ENCODE measurements at regions not wholly inside any gene's neighbourhood (a gene's known extent, or its start where the extent isn't known, plus 50 kb on each side); places are given as distances from the start of the nearest gene placed in this dataset.
A peak's percentile ranks its signal among the peaks of the same experiment; 100 is the strongest.

GRCh38 chr11:131234221-131234620 is 136.2 kb upstream of the NTM start:
- in situ Hi-C loops (cut with MboI; ENCODE audit: low sequenced_read_pairs, unreplicated experiment) = no loop called here
- no peak for DNase-seq (ENCODE audit: low spot score)
- TF ChIP-seq CTCF (IDR thresholded peaks at IDR 0.05; ENCODE audit: borderline replicate concordance, control extremely low read depth, extremely low read depth, insufficient read depth, missing control alignments) = no peak

- TF ChIP-seq CTCF (IDR thresholded peaks at IDR 0.05; ENCODE audit: borderline replicate concordance, control extremely low read depth, extremely low read depth, insufficient read depth, missing control alignments) = no peak
- in situ Hi-C loops (cut with MboI; ENCODE audit: low sequenced_read_pairs, unreplicated experiment) = no loop called here
- no peak for DNase-seq (ENCODE audit: low spot score)
Observed at GRCh38 chr11:131235328-131236298, 134.8 kb upstream of the NTM start.

GRCh38 chr11:131240421-131240820 is 130.0 kb upstream of the NTM start:
- no peak for DNase-seq (ENCODE audit: low spot score)
- in situ Hi-C loops (cut with MboI; ENCODE audit: low sequenced_read_pairs, unreplicated experiment) = no loop called here
- no peak for TF ChIP-seq CTCF (IDR thresholded peaks at IDR 0.05; ENCODE audit: borderline replicate concordance, control extremely low read depth, extremely low read depth, insufficient read depth, missing control alignments)

GRCh38 chr11:131242476-131243000 is 127.9 kb upstream of the NTM start:
- DNase-seq (ENCODE audit: low spot score) = no peak
- in situ Hi-C loops (cut with MboI; ENCODE audit: low sequenced_read_pairs, unreplicated experiment) = no loop called here
- TF ChIP-seq CTCF (IDR thresholded peaks at IDR 0.05; ENCODE audit: borderline replicate concordance, control extremely low read depth, extremely low read depth, insufficient read depth, missing control alignments) = no peak

GRCh38 chr11:131246156-131246555 is 124.3 kb upstream of the NTM start:
- no peak for TF ChIP-seq CTCF (IDR thresholded peaks at IDR 0.05; ENCODE audit: borderline replicate concordance, control extremely low read depth, extremely low read depth, insufficient read depth, missing control alignments)
- in situ Hi-C loops (cut with MboI; ENCODE audit: low sequenced_read_pairs, unreplicated experiment) = no loop called here
- DNase-seq (ENCODE audit: low spot score) = no peak

- in situ Hi-C loops (cut with MboI; ENCODE audit: low sequenced_read_pairs, unreplicated experiment) = no loop called here
- peak; percentile 44 for TF ChIP-seq CTCF (IDR thresholded peaks at IDR 0.05; ENCODE audit: borderline replicate concordance, control extremely low read depth, extremely low read depth, insufficient read depth, missing control alignments)
- DNase-seq (ENCODE audit: low spot score) = no peak
Observed at GRCh38 chr11:131246663-131247062, 123.8 kb upstream of the NTM start.

Measured in GM13976 (cell line).